IMR-90 (cell line): ENCODE measurements at regions not wholly inside any gene's neighbourhood (a gene's known extent, or its start where the extent isn't known, plus 50 kb on each side); places are given as distances from the start of the nearest gene placed in this dataset.

Experiments
- ATAC-seq: fragments of 200-7000 bp; cut with Tn5 transposase; 2 replicates; pipeline ENCODE4 v1.9.1; 2020; ENCODE audit warnings: low read depth, mild to moderate bottlenecking, moderate library complexity
- BruUV-seq: library from RNA; stranded (reverse); fragments of 400-500 nt; replicated peaks from 2 replicates; lab custom pipeline; 2021; lab: Mats Ljungman, UMichigan
- CTCF ChIA-PET: fragments of 300-600 bp; formaldehyde crosslinking; extraction: SDS; loops from one replicate; lab custom pipeline; 2021; ENCODE audit warnings: antibody characterized with exemption; lab: Yijun Ruan, JAX
- POLR2A ChIA-PET: fragments of 300-600 bp; sonication (Branson Sonifier 250); formaldehyde crosslinking; loops from one replicate; lab custom pipeline; 2022; ENCODE audit warnings: antibody characterized with exemption; ENCODE audit not compliant: unreplicated experiment; lab: Charles Lee
- DNase-seq: peaks from one replicate; pipeline ENCODE4 v3.0.0; 2013
- H2AFZ ChIP-seq: replicated peaks from 2 replicates; pipeline ENCODE3; 2013; ENCODE audit warnings: low read length, mild to moderate bottlenecking; ENCODE audit not compliant: poor library complexity
- H2AK5ac ChIP-seq: 2 replicates; pipeline ENCODE4 v1.6.1; 2013; ENCODE audit warnings: low read depth, low read length, inconsistent platforms
- H2AK9ac ChIP-seq: replicated peaks from 2 replicates; pipeline ENCODE3; 2013; ENCODE audit warnings: mild to moderate bottlenecking, low read depth, low read length, moderate library complexity; ENCODE audit not compliant: poor library complexity
- H2BK120ac ChIP-seq: 2 replicates; pipeline ENCODE4 v1.6.1; 2013; ENCODE audit warnings: low read depth, low read length, inconsistent platforms
- H2BK15ac ChIP-seq: 3 replicates; pipeline ENCODE4 v1.6.1; 2013; ENCODE audit warnings: low read depth, low read length, inconsistent platforms
- H2BK20ac ChIP-seq: 2 replicates; pipeline ENCODE4 v1.6.1; 2013; ENCODE audit warnings: low read depth, mild to moderate bottlenecking, inconsistent platforms, low read length, moderate library complexity
- H2BK5ac ChIP-seq: 2 replicates; pipeline ENCODE4 v1.6.1; 2013; ENCODE audit warnings: mild to moderate bottlenecking, low read depth, low read length, inconsistent platforms; ENCODE audit not compliant: poor library complexity, severe bottlenecking
- H3K14ac ChIP-seq: replicated peaks from 2 replicates; pipeline ENCODE4 v1.6.1; 2013; ENCODE audit warnings: low read depth, low read length, inconsistent platforms
- H3K18ac ChIP-seq: 2 replicates; pipeline ENCODE4 v1.6.1; 2013; ENCODE audit warnings: low read depth, low read length, control low read depth
- H3K23ac ChIP-seq: 2 replicates; pipeline ENCODE4 v1.6.1; 2013; ENCODE audit warnings: low read depth, low read length, inconsistent platforms
- H3K27ac ChIP-seq: 2 replicates; pipeline ENCODE4 v1.5.1; 2013; ENCODE audit warnings: mild to moderate bottlenecking, control low read depth, low read length; ENCODE audit not compliant: insufficient read depth
- H3K27me3 ChIP-seq: 2 replicates; pipeline ENCODE4 v1.6.1; 2013; ENCODE audit warnings: low read length; ENCODE audit not compliant: control insufficient read depth, insufficient read depth
- H3K36me3 ChIP-seq: 2 replicates; pipeline ENCODE4 v1.6.1; 2013; ENCODE audit warnings: low read length, mixed read lengths; ENCODE audit not compliant: control insufficient read depth, insufficient read depth
- H3K4ac ChIP-seq: 2 replicates; pipeline ENCODE4 v1.6.1; 2013; ENCODE audit warnings: low read depth, low read length, inconsistent platforms
- H3K4me1 ChIP-seq: 2 replicates; pipeline ENCODE4 v1.6.1; 2013; ENCODE audit warnings: low read length, mixed read lengths; ENCODE audit not compliant: control insufficient read depth, insufficient read depth
- H3K4me2 ChIP-seq: 2 replicates; pipeline ENCODE4 v1.6.1; 2013; ENCODE audit warnings: low read depth, mild to moderate bottlenecking, control low read depth, low read length, moderate library complexity
- H3K4me3 ChIP-seq: 2 replicates; pipeline ENCODE4 v1.5.1; 2013; ENCODE audit warnings: low read depth, mild to moderate bottlenecking, control low read depth, low read length, moderate library complexity; ENCODE audit not compliant: insufficient read depth
- H3K56ac ChIP-seq: 2 replicates; pipeline ENCODE4 v1.6.1; 2013; ENCODE audit warnings: low read length, inconsistent platforms; ENCODE audit not compliant: insufficient read depth; ENCODE audit errors: extremely low read depth
- H3K79me1 ChIP-seq, 2 experiments: 2 replicates each; pipeline ENCODE4 v1.6.1; 2013; ENCODE audit warnings: low read length in 2 of 2, inconsistent platforms in 1 of 2, low read depth in 1 of 2
- H3K9ac ChIP-seq: 2 replicates; pipeline ENCODE4 v1.6.1; 2013; ENCODE audit warnings: low read depth, low read length, control low read depth
- H3K9me1 ChIP-seq: 2 replicates; pipeline ENCODE4 v1.6.1; 2013; ENCODE audit warnings: low read length, inconsistent platforms; ENCODE audit not compliant: insufficient read depth
- H3K9me3 ChIP-seq: 2 replicates; pipeline ENCODE4 v1.6.1; 2013; ENCODE audit warnings: low read length; ENCODE audit not compliant: control insufficient read depth, insufficient read depth
- H4K20me1 ChIP-seq: 2 replicates; pipeline ENCODE4 v1.6.1; 2013; ENCODE audit warnings: low read length, inconsistent platforms; ENCODE audit not compliant: insufficient read depth
- H4K5ac ChIP-seq: 2 replicates; pipeline ENCODE4 v1.6.1; 2013; ENCODE audit warnings: mild to moderate bottlenecking, low read depth, low read length, control low read depth
- H4K8ac ChIP-seq, 2 experiments: 2 replicates each; pipeline ENCODE4 v1.6.1; 2013; ENCODE audit warnings: low read depth in 2 of 2, low read length in 2 of 2, control low read depth in 1 of 2, inconsistent platforms in 1 of 2
- H4K91ac ChIP-seq: 2 replicates; pipeline ENCODE4 v1.6.1; 2013; ENCODE audit warnings: low read depth, low read length, inconsistent platforms; ENCODE audit not compliant: insufficient read depth
- CEBPB ChIP-seq: IDR thresholded peaks from 2 replicates; pipeline ENCODE4 v1.6.1; 2012; ENCODE audit warnings: low read depth, low read length, improper control_type of control experiment
- CTCF ChIP-seq: conservative IDR thresholded peaks from 2 replicates; pipeline ENCODE4 v1.5.1; 2012; ENCODE audit warnings: mild to moderate bottlenecking, low read depth, low read length, improper control_type of control experiment
- ELK1 ChIP-seq: fragments of 150-350 bp; IDR thresholded peaks from 2 replicates; pipeline ENCODE4 v1.6.1; 2016; ENCODE audit warnings: low read depth, mild to moderate bottlenecking, low read length, moderate library complexity, borderline replicate concordance
- MAZ ChIP-seq: IDR thresholded peaks from 2 replicates; pipeline ENCODE4 v1.6.1; 2012; ENCODE audit warnings: low read depth, mild to moderate bottlenecking, low read length, improper control_type of control experiment, moderate library complexity, borderline replicate concordance
- MXI1 ChIP-seq: IDR thresholded peaks from 2 replicates; pipeline ENCODE4 v1.6.1; 2012; ENCODE audit warnings: low read depth, mild to moderate bottlenecking, low read length, moderate library complexity, borderline replicate concordance
- NFE2L2 ChIP-seq: fragments of 150-350 bp; IDR thresholded peaks from 2 replicates; pipeline ENCODE4 v1.6.1; 2016; ENCODE audit warnings: low read depth, mild to moderate bottlenecking, low read length
- POLR2A ChIP-seq: IDR thresholded peaks from 2 replicates; pipeline ENCODE4 v1.6.1; 2012; ENCODE audit warnings: mild to moderate bottlenecking, low read depth, low read length
- RAD21 ChIP-seq: IDR thresholded peaks from 2 replicates; pipeline ENCODE4 v1.6.1; 2012; ENCODE audit warnings: low read length, improper control_type of control experiment
- RCOR1 ChIP-seq: IDR thresholded peaks from 2 replicates; pipeline ENCODE4 v1.6.1; 2012; ENCODE audit warnings: mild to moderate bottlenecking, low read length, improper control_type of control experiment; ENCODE audit not compliant: insufficient replicate concordance
- SMC3 ChIP-seq: fragments of 150-350 bp; IDR thresholded peaks from 2 replicates; pipeline ENCODE4 v1.6.1; 2016; ENCODE audit warnings: low read depth, mild to moderate bottlenecking, antibody characterized with exemption, low read length, moderate library complexity
- whole genome bisulfite sequencing, 2 experiments: methylation state at CpG; one replicate each; pipeline versions ENCODE4 v1.1.5 to v1.1.7; 2013; ENCODE audit warnings: missing lambda C conversion rate in 2 of 2; ENCODE audit not compliant: insufficient read length in 1 of 2; ENCODE audit errors: extremely low coverage in 2 of 2; 5-methylcytosine and 5-hydroxymethylcytosine counted together
- dilution Hi-C: fragments of 300-500 bp; cut with HindIII; formaldehyde crosslinking; loops from one replicate; pipeline ENCODE4 v1.14.3; 2018; ENCODE audit warnings: low sequenced_read_pairs; ENCODE audit not compliant: unreplicated experiment
- in situ Hi-C: fragments of 300-500 bp; cut with MboI; formaldehyde crosslinking; loops from 3 replicates; pipeline ENCODE4 v1.14.3; 2019; ENCODE audit warnings: low sequenced_read_pairs, inconsistent platforms, mixed read lengths
- intact Hi-C: fragments of 100-400 bp; cut with micrococcal nuclease; formaldehyde crosslinking; loops from 2 replicates; pipeline ENCODE4 v1.10.0; 2022

GRCh38 chr2:4972472-4972871 is 719.7 kb upstream of the SOX11 start:
- H3K56ac ChIP-seq, result no peak overlapping the region
- no peak overlapping the region for H3K27ac ChIP-seq
- no CpG with 5 or more reads among the region's 5 CpGs for WGBS, 2 experiments
- no peaks in the 10 kb centered on the region for H3K79me1 ChIP-seq
- peaks cover 30% of the 10 kb centered on the region for H3K9me3 ChIP-seq
- H4K20me1 ChIP-seq, result no peaks in the 10 kb centered on the region
- H3K27me3 ChIP-seq, result no peaks in the 10 kb centered on the region
- no peak overlapping the region for H2BK15ac ChIP-seq
- H2AK9ac ChIP-seq, result no peak overlapping the region
- no peak overlapping the region for H2AFZ ChIP-seq
- no TSS peak for BruUV-seq
- no peak overlapping the region for H3K9ac ChIP-seq
- no peak for DNase-seq
- no peak overlapping the region for H3K4me3 ChIP-seq
- intact Hi-C loops, result no loop called here
- no peak overlapping the region for H2BK20ac ChIP-seq
- H2BK5ac ChIP-seq, result no peak overlapping the region
- no peaks in the 10 kb centered on the region for H3K9me1 ChIP-seq
- no peak overlapping the region for H3K4ac ChIP-seq
- no peaks in the 10 kb centered on the region for H3K4me1 ChIP-seq
- no peak overlapping the region for H3K14ac ChIP-seq
- no peak overlapping the region for H3K23ac ChIP-seq
- H3K18ac ChIP-seq, result no peak overlapping the region
- CTCF ChIA-PET, result no interaction called here
- H3K36me3 ChIP-seq, result no peaks in the 10 kb centered on the region
- no peak for ATAC-seq
- TF ChIP-seq MXI1 (no peak), ELK1 (no peak), SMC3 (no peak), RCOR1 (no peak), CEBPB (no peak), RAD21 (no peak), POLR2A (no peak), CTCF (no peak), NFE2L2 (no peak), MAZ (no peak)
- no peak overlapping the region for H2BK120ac ChIP-seq
- no peak overlapping the region for H2AK5ac ChIP-seq
- H4K8ac ChIP-seq, result no peak overlapping the region
- POLR2A ChIA-PET, result no interaction called here
- no peak overlapping the region for H4K91ac ChIP-seq
- in situ Hi-C loops, result no loop called here
- no peak overlapping the region for H3K4me2 ChIP-seq
- H4K5ac ChIP-seq, result no peak overlapping the region
- dilution Hi-C loops, result no loop called here
